Ishikawa (cell line): ENCODE measurements at regions not wholly inside any gene's neighbourhood (a gene's known extent, or its start where the extent isn't known, plus 50 kb on each side); places are given as distances from the start of the nearest gene placed in this dataset.

Experiments used
- CREB1 ChIP-seq: IDR thresholded peaks from 2 replicates; pipeline ENCODE4 v1.6.1; 2012; ENCODE audit warnings: low read depth
- EP300 ChIP-seq: IDR thresholded peaks from 2 replicates; pipeline ENCODE4 v1.6.1; 2012; ENCODE audit warnings: borderline replicate concordance
- REST ChIP-seq: IDR thresholded peaks from 2 replicates; pipeline ENCODE4 v1.6.1; 2012; ENCODE audit warnings: low read depth, mild to moderate bottlenecking
- TCF12 ChIP-seq: IDR thresholded peaks from 2 replicates; pipeline ENCODE4 v1.6.1; 2012; ENCODE audit warnings: low read depth
- ZBTB7A ChIP-seq: IDR thresholded peaks from 2 replicates; pipeline ENCODE4 v1.6.1; 2012; ENCODE audit warnings: low read depth
- TF ChIP-seq, protein P1 (sequence below): IDR thresholded peaks from 2 replicates; pipeline ENCODE4 v1.6.1; 2012
- TF ChIP-seq, protein P2 (sequence below): IDR thresholded peaks from 2 replicates; pipeline ENCODE4 v1.6.1; 2012

GRCh38 chr1:181172082-181172481 is 83.6 kb downstream of the IER5 start:
- TF ChIP-seq, protein P1, sequence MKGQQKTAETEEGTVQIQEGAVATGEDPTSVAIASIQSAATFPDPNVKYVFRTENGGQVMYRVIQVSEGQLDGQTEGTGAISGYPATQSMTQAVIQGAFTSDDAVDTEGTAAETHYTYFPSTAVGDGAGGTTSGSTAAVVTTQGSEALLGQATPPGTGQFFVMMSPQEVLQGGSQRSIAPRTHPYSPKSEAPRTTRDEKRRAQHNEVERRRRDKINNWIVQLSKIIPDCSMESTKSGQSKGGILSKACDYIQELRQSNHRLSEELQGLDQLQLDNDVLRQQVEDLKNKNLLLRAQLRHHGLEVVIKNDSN, result no peak
- TF ChIP-seq ZBTB7A, result no peak
- TF ChIP-seq EP300, result no peak
- TF ChIP-seq REST, result no peak
- no peak for TF ChIP-seq CREB1
- no peak for TF ChIP-seq TCF12
- TF ChIP-seq, protein P2, sequence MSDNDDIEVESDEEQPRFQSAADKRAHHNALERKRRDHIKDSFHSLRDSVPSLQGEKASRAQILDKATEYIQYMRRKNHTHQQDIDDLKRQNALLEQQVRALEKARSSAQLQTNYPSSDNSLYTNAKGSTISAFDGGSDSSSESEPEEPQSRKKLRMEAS, result no peak
